NCI-H524 treated with DMSO at 0.1 percent for 48 hours (cell line): ENCODE measurements at regions not wholly inside any gene's neighbourhood (a gene's known extent, or its start where the extent isn't known, plus 50 kb on each side); places are given as distances from the start of the nearest gene placed in this dataset.

Source experiments
- DNase-seq: peaks from one replicate; lab custom pipeline; 2025; lab: John Stamatoyannopoulos, UW

DNA sequence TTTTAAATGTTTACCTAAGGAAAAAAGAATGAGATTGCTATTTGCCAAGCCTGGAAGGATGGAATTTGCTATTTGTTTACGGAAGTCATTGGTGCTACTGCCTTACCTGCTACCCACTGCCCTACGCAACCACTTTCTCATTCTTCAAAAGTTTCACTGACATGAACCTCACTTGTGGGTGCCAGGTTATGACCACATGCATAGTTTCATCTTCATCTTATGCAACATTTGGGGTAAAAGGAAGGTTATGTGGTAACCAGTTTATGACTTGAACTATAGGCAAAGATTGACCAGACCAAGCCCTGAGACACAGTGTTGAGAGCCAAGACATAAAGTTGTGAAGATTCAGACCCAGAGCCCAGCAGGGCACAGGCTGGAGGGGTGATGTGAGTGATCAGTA is 142.5 kb downstream of the LACC1 start:
- no peak for DNase-seq

DNA sequence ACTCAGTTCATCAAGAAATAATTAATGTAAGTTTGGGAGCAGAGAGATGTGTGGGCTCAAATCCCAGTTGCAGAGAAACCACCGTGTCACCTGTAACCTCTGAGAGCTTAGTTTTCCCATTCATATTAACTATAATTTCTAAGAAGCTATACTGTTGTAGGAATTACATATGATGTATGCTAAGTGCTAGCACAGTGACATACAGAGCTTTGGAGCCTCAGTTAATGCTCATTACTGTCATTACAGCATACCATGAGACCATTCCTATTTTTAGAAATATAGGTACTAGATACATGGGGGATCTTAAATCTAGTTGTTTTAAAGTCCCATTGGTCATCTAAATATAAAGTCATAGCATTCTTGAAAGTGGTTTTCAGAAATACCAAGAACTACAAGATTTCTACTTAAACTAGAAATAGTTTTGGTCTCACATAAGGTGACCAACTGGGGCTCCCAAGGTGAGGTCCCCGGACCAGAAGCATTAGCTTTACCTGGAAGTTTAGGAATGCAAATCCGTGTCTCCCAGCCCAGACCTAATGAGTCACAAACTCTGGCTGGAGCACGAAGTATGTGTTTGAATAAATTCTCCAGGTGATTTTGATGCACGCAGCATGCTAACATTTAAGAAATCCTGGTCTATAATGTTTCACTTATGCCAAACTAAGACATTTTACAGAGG is 144.6 kb downstream of the LACC1 start:
- no peak for DNase-seq

DNA sequence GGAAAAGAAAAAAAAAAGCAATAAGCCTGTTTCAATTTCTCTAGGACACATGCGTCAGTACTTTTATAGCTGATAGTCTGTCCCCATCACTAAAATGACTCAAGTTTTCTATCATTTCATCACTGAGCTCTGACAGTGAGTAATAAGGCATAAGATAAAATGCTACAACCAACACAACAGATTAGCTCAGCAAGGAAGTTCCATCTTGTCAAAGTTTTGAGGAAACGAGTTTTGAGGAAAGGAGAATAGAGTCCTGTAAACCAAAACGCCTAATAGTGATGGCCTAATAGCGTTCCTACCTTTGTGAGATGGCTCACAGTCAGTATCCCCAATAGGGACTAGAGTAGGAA is 145.1 kb downstream of the LACC1 start:
- DNase-seq: no peak

DNA sequence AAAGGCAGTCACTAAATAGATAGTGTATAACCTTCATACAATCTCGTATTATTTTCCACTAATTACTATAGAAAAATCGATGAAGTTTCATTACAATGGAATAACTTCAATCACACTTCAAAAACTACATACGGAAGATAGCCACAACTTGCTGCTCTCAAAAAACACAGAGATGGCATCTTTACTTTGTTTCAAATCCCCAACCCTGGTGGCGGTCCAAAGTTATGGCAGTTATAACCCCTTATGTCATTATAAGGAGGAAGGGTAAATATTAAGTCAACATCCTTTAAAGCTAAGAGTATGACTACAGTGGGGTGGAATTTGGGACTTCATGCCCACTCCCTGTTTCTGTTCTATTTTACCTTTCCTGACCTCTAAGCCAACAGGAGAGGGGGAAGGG is 146.5 kb downstream of the LACC1 start:
- DNase-seq: no peak

DNA sequence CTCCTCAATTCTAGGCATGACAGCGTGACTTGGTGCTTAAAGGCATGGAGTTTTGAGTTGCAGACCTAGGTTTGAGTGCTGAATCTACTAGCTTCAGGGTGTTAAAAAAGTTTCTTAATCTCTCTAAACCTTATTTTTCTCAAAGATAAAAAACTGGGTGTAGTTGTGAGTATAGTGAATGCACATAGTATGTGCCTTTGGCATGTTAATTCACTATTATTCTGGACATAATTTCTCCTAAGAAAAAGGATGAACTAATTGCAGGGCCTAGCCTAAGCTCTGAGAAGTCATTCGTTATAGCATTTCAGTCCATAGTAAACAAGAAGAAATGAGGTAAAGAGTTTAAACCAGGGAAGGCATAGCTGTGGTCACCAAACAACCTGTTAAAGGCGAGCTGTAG is 149.0 kb downstream of the LACC1 start:
- DNase-seq: no peak

DNA sequence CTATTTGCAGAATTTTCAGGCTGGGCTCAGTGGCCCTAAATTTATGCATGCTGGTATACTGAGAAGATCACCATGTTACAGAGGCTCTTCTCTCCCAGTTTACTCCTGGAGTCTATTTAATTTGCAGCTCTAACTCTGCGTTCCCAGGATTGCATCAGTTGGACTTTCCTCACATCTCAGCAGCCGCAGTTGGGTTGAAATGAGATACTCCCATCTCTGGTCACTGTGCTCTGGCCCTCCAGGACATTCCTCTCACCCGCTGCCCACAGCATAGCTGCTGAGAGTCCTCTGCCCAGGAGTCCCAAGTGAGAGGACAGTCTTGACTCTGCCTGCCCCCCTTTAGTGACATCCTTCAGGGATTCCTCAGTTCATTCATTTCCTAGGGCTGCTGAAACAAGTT is 150.9 kb downstream of the LACC1 start:
- DNase-seq: no peak

DNA sequence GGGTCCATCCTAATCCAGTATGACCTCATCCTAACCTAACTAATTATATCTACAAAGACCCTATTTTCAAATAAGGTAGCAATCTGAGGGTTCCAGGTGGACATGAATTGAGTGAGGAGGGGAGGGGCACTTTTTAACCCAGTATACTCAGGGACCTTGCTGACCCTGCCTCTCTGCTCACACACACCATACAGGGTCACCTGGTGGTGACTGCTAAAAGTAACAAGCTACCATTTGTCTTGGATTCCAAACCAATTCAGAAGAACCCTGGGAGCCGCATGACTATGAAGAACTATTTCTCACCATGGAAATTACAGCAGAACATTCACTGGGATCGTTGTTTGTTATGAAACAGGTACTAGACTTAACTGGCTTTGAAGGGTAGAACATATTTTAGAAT is 151.9 kb downstream of the LACC1 start:
- DNase-seq: no peak

DNA sequence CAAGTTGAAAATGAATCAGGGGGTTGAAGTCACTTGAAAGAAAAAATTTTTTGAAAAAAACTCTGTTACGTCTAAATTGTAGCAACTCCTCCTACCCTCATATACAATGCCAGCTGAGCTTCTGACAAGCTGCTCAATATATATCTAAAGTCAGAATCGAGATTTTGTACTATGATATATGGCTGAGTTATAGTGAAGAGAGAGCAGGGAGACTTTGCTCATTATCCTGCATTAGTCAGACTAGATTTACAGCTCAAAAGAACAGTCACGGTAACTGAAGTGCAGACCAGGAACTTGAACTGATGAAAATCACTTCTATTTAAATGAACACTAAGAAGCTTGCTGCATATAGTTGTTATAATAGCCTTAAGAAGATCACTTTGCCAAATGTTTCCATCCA is 153.1 kb downstream of the LACC1 start:
- DNase-seq: no peak

DNA sequence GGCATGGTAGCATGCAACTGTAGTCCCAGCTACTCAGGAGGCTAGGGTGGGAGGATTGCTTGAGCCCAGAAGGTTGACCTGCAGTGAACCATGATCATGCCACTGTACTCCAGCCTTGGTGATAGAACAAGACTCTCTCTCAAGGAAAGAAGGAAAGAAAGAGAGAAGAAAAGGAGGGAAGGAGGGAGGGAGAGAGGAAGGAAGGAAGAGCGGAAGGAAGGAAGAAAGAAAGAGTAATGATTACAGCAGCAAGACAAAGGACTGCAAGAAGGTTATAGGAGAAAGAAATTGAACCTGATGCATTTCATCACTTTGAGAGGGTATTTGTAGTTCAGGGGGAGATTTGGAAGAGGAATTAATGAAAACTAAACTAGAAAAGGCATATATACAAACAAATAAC is 155.7 kb downstream of the LACC1 start:
- no peak for DNase-seq

DNA sequence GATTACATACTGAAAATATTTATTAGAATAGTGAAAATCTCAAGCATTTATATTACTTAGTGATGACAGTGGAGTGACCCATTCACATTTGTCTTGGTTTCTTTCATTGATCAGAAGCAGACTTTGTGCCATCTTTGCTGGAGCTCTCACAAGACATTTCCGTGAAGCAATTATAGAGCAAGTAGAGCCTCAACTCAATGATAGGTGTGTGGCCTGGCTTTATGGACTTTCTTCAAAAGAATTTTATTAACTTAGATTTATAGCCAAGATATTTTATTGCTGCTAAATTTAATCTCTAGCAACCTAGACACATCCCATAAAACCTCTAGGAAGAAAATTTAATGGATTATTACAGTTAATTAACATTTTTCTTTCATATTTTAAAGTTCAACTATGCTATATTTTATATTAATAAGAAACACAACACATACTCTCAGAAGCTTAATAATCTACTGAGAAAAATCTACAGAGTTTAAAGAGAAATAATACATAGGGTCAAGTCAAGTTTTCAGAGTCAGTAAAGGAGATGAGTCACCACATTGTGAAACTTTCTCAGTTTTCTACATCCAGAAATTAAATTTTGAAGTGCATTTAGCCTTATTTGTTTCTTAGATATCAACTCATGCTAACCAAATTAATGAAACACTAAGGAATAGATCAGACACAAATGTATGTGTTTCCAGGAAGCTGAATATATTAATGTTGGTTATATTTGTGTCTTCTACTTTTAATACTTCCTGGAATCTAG is 160.5 kb downstream of the LACC1 start:
- DNase-seq: no peak

DNA sequence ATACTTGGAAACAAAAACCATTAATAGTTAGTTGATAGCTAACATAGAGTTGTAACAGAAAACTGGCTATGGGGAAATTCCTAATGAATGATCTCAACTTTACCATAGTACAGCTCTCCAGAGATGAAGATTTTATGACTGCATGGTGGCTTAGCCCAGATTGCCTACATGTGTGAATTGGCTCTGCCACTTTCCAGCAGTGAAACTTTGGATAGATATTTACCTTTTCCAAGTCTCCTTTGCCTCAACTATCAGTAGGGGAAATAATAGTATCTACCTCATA is 161.1 kb downstream of the LACC1 start:
- no peak for DNase-seq

DNA sequence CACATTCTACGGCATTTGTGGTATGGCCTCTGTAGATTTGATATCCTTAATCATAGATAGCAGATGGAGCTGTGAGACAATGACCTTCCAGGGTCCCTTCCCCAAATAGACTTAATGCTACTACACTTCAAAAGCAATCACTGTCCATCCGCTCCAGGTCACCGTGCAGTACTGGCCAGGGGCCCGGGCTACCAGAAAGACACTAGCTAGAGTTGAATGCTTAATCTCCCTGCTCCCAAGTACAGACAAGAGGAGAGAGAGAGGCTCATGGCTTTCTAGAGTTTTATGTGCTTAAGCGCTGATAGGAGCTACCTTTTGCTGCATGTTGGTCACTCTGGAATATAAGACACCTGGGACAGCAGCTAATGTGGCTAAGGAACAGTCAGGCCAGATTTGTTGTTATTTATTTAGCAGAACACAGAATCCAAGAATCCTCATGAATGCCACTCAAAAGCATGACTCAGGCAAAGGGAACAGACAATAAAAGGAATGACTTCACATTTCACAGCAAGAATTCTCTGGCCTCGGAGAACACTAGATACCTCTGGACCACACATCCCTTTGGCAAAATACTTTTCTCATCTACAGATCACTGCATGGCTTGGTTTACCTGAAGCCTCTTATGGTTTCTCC is 165.0 kb downstream of the LACC1 start:
- no peak for DNase-seq

DNA sequence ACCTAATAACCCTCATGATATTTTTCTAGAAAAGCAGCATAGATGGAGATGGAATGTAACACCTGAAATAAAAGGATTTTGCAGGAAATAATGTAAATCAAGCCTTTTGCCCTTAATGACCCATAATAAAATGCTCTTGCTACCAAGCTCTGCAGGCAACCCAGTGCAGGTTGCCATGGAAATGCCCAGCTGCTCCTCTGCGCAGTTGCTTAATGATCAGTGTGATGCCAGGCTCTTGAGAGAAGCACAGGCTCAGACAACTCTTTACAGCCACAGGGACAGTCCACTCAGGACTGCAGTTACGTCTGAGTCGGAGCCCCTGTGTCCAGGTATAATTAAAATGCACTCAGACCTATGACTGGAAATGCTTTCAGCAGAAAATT is 165.5 kb downstream of the LACC1 start:
- DNase-seq: no peak

DNA sequence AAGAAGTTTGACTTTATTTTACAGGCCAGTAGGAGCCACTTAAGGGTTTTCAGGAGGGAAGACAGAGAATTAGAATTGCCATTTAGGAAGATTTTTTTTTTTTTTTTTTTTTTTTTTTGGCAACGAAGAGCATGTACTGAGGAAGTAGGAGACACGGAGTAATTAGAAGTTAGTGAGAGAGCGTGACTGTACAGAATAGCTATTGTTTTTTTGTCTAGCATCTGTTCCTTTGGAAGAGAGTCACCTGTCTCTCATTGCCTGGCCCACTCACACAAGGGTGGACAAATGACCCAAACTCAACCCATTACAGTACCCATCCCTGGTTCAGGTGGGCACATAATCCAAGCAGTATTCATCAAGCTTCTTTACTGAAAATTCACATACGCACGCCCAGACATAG is 166.7 kb downstream of the LACC1 start:
- no peak for DNase-seq

DNA sequence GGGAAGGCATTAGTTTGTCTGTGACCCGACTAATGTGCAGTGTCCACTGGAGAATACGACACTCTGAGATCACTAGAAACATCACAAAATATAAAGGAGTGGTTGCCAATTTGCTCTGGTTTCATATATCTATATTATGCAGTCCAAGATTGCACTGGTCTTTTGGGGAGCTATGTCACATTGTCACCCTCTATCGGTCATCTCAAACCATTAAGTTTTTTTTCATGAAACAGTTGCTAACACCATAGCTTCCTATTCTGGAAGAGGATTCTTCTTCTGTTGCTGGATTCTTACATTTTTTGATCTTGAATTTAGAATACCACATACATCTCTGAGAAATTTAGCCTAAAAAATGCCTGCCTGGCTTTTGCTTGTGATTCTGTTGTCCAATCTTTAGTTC is 168.6 kb downstream of the LACC1 start:
- DNase-seq: no peak

DNA sequence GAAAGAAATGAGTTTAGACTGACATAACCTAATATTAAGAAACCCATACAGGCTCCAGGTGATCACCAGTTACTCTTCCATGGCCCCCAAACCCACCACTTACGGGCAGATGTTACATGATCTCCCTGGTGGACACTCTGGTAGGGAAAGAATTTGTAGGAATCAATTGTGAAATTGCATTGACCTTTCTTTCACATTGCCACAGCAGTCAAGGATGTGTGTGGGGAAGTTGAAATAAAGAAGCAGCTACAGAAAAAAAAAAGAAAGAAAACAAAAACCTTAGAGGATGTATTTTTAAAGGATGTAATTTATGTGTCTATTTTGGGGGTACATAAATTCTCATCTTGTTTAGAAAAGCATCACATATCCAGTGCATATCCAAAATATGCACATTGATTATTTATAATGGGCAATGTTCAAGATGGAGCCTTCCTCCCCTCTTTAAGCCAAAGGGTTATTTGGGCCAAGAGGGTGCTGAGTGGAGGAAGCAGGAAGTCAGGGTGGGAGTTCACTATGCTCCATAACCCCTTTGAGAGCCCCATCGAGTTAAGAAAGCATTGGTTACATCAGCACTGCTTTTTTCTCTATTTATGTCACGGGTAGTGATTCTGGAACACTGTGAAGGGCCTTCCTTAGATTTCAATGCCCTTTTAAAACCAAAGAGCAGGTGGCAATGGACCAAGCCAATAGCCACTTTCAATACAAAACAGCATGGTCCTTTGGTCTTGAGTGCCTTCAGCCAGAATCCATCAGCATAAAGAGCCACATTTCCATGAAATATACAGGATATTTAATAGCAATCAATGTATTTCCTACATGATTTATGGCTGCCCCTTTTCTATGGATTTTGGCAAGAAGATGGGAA is 169.6 kb downstream of the LACC1 start:
- DNase-seq: no peak

DNA sequence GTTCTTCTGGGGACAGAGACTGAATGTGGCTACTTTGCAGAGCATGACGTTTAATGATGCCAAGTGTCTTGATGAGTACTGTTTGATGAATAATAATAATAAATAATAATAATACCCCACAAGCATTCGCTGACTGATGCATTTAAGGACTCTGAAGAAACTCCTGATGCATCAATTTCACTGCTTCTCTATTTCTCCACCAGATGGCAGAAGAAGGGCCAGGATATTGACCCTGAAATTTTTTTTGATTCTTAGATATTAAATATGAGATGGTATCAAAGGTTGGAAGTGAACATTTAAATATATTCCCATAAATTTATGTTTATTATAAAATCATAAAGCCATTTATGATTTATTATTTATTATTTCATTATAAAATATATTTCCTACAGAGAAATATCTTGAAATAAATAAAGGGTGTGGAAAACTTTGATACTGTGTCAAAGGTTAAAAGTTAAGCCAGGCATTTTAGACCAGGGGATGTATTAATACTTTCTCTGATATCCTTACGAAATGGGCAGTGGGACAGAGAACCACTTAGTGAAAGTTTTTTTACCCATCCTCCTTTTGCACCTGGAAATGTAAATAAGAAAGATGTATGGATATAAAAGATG is 170.9 kb downstream of the LACC1 start:
- DNase-seq: no peak

DNA sequence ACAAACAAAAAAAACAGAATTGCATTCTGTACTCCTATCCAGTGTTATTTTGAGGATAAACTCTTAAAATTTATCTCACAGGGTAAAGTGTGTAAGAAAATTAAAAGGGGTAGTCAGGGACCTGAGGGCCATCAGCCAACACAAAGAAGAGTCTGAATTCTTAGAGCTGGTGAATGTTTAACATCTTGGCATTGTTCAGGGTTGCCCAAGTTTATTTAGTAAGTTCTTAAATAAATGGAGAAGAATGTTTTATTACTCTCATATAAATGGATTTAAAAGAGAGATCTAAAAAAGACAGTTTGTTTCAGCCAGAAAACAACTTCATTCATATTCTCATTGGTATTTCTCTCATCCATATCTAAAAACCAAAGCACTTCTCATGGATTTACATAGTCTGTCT is 171.7 kb downstream of the LACC1 start:
- no peak for DNase-seq

DNA sequence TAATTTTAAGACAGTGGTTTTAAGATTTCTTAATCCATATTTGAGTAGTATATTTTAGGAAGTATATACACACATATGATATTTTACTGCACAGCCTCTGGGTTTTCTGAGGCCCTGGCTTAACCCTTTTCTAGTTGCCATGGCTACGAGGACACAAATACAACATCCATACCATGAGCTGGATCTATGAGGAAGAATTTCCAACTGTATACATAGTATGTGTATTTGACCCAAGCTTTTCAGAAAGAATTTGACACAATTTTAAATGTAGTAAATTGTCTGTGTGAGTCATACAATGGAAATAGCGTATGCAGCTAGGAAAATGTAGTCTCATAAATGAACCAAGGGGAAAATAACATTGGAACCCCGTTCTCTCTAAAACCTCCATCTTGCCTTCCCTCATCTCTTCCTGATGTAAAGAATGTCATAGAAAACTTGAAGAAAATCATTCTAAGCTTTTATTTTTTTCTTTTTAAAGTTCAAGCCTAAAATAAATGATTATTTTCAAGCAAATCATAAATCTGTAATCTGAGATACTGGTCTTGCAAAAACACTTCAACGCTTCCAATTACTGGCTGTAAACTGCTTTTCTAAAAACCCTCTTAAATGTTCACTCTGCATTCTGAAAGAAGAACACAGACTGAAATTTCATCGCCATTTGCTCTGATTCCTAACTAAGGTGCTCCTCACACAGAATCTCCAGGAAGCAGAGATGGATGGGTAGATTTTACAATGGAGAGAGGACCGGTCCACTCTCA is 172.4 kb downstream of the LACC1 start:
- DNase-seq: no peak

DNA sequence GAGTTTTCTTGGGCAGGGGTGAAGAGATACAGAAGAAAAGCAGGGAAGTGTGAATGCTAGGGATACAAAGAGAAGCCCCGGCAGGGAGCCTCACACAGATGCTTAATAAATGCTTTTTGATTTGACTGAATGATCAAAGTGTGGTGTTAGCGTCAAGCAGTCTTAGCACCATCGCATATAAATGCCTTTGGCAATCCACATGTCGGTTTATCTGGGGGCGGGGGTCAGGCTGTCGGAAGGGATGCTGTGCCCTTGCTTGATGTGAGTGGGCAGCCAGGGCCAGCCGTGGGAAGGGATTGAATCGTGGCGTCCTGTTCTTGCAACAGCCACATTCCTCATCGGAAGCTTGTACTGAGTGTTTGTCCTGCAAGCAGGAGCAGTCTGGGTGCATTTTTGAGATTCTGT is 173.1 kb downstream of the LACC1 start:
- DNase-seq: no peak

DNA sequence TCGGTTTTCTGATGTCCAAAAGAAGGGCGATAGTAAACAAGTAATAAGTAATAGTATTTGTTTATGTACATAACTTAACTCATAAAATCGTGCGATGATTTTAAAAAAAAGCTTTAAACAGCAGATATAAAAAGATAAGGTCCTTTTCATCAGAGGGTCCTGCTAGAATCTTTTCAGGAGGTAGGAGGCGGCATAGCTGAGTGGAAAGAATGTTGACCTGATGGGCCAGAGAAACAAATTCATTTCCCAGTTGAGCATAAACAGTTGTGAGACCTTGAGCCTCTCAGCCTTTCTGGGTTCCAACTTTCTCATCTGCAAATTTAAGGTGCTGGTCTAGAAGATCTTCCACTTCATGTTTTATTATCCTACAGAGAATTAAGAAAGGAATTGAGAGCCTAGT is 173.5 kb downstream of the LACC1 start:
- DNase-seq: no peak

DNA sequence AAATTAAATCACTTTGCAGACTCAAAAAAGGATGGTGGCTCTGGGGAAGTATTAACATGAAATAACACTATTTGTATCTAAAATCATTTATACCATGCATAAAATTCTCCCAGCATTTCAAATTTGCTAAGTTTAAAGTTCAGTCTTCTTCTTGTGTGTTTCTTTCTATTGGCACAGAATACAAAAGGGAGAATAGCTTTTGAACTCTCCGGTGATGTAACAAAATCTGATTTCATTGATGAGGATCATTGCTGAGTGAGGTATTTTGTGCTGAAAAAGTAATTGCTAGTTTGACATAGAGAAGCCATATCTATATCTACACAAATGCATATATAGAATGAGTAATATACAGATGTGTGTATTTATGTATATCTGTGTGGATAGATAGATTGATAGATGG is 174.8 kb downstream of the LACC1 start:
- no peak for DNase-seq
